ENCODE measurements at regions not wholly inside any gene's neighbourhood (a gene's known extent, or its start where the extent isn't known, plus 50 kb on each side); places are given as distances from the start of the nearest gene placed in this dataset.

GRCh38 chr14:34056046-34056445 lies 105.2 kb upstream of the EGLN3 start:
- no peaks in the 10 kb centered on the region for H3K9me3 ChIP-seq (ENCODE audit: control insufficient read depth, insufficient read depth, low read depth, low read length)
- H3K4me2 ChIP-seq (ENCODE audit: extremely low read depth, insufficient read depth, low read length) = no peak overlapping the region
- DNase-seq (ENCODE audit: low read depth in 2 of 2) = no peak

GRCh38 chr14:34055157-34055950 lies 104.5 kb upstream of the EGLN3 start:
- H4K20me1 ChIP-seq (ENCODE audit: control insufficient read depth, extremely low read depth, insufficient read depth, low read length) = no peaks in the 10 kb centered on the region
- no peaks in the 10 kb centered on the region for H3K4me1 ChIP-seq (ENCODE audit: control insufficient read depth, extremely low read depth, insufficient read depth, low read length)
- no peak overlapping the region for H3K4me3 ChIP-seq (replicated peaks in 1 of 4; ENCODE audit: control extremely low read depth in 1 of 4, insufficient read depth in 1 of 4, low read depth in 3 of 4, low read length in 4 of 4)
- H3K36me3 ChIP-seq (ENCODE audit: control insufficient read depth, insufficient read depth, low read length) = no peaks in the 10 kb centered on the region
- H3K4me2 ChIP-seq (ENCODE audit: extremely low read depth, insufficient read depth, low read length) = no peak overlapping the region
- no peaks in the 10 kb centered on the region for H3K27me3 ChIP-seq (ENCODE audit: control insufficient read depth, insufficient read depth, low read length)
- no peaks in the 10 kb centered on the region for H3K9me3 ChIP-seq (ENCODE audit: control insufficient read depth, insufficient read depth, low read depth, low read length)
- TF ChIP-seq EZH2 (IDR thresholded peaks at IDR 0.05; ENCODE audit: low read length, missing control alignments) (no peak), CTCF (conservative IDR thresholded peaks at IDR 0.05 in 1 of 2, IDR thresholded peaks at IDR 0.05 in 1 of 2; ENCODE audit: low read depth in 1 of 2, low read length in 2 of 2) (no peak)
- no peak overlapping the region for H2AFZ ChIP-seq (ENCODE audit: low read length)
- no peak for DNase-seq (ENCODE audit: low read depth in 2 of 2)
- H3K27ac ChIP-seq (ENCODE audit: insufficient read depth, low read length) = no peak overlapping the region
- no peaks in the 10 kb centered on the region for H3K79me2 ChIP-seq (ENCODE audit: control insufficient read depth, insufficient read depth, low read length)
- H3K9ac ChIP-seq (ENCODE audit: insufficient read depth, low read length) = no peak overlapping the region

More at GRCh38 chr14:34056046-34056445, 105.2 kb upstream of the EGLN3 start:
- Histone ChIP-seq H3K36me3 (ENCODE audit: control insufficient read depth, insufficient read depth, low read length) (no peaks in the 10 kb centered on the region), H3K27me3 (ENCODE audit: control insufficient read depth, insufficient read depth, low read length) (no peaks in the 10 kb centered on the region), H3K9ac (ENCODE audit: insufficient read depth, low read length) (no peak overlapping the region), H3K4me1 (ENCODE audit: control insufficient read depth, extremely low read depth, insufficient read depth, low read length) (no peaks in the 10 kb centered on the region), H3K79me2 (ENCODE audit: control insufficient read depth, insufficient read depth, low read length) (no peaks in the 10 kb centered on the region), H4K20me1 (ENCODE audit: control insufficient read depth, extremely low read depth, insufficient read depth, low read length) (no peaks in the 10 kb centered on the region), H2AFZ (ENCODE audit: low read length) (no peak overlapping the region), H3K4me3 (replicated peaks in 1 of 4; ENCODE audit: control extremely low read depth in 1 of 4, insufficient read depth in 1 of 4, low read depth in 3 of 4, low read length in 4 of 4) (no peak overlapping the region), H3K27ac (ENCODE audit: insufficient read depth, low read length) (no peak overlapping the region)
- TF ChIP-seq EZH2 (IDR thresholded peaks at IDR 0.05; ENCODE audit: low read length, missing control alignments) = no peak

- TF ChIP-seq CTCF (conservative IDR thresholded peaks at IDR 0.05 in 1 of 2, IDR thresholded peaks at IDR 0.05 in 1 of 2; ENCODE audit: low read depth in 1 of 2, low read length in 2 of 2) (peak in 1 of 2 donors; percentile 13), EZH2 (IDR thresholded peaks at IDR 0.05; ENCODE audit: low read length, missing control alignments) (no peak)
- Histone ChIP-seq H4K20me1 (ENCODE audit: control insufficient read depth, extremely low read depth, insufficient read depth, low read length) (no peaks in the 10 kb centered on the region), H3K4me2 (ENCODE audit: extremely low read depth, insufficient read depth, low read length) (no peak overlapping the region), H3K9ac (ENCODE audit: insufficient read depth, low read length) (no peak overlapping the region), H3K4me1 (ENCODE audit: control insufficient read depth, extremely low read depth, insufficient read depth, low read length) (no peaks in the 10 kb centered on the region), H3K79me2 (ENCODE audit: control insufficient read depth, insufficient read depth, low read length) (no peaks in the 10 kb centered on the region), H3K27me3 (ENCODE audit: control insufficient read depth, insufficient read depth, low read length) (no peaks in the 10 kb centered on the region), H3K36me3 (ENCODE audit: control insufficient read depth, insufficient read depth, low read length) (no peaks in the 10 kb centered on the region), H2AFZ (ENCODE audit: low read length) (no peak overlapping the region), H3K9me3 (ENCODE audit: control insufficient read depth, insufficient read depth, low read depth, low read length) (no peaks in the 10 kb centered on the region), H3K4me3 (replicated peaks in 1 of 4; ENCODE audit: control extremely low read depth in 1 of 4, insufficient read depth in 1 of 4, low read depth in 3 of 4, low read length in 4 of 4) (no peak overlapping the region), H3K27ac (ENCODE audit: insufficient read depth, low read length) (no peak overlapping the region)
- peak; percentile 2 to 80 for DNase-seq (ENCODE audit: low read depth in 2 of 2)
Measured at GRCh38 chr14:34053666-34054065, 102.8 kb upstream of the EGLN3 start.
